ENCODE measurements at regions not wholly inside any gene's neighbourhood (a gene's known extent, or its start where the extent isn't known, plus 50 kb on each side); places are given as distances from the start of the nearest gene placed in this dataset.

- 82% methylated on average over 3 of the region's 3 CpGs for WGBS (ENCODE audit: low lambda C conversion rate)
- Histone ChIP-seq H4K20me1 (ENCODE audit: insufficient read depth) (no peaks in the 10 kb centered on the region), H3K4me1 (ENCODE audit: control insufficient read depth in 1 of 2, insufficient read depth in 2 of 2, low read depth in 1 of 2, low read length in 1 of 2) (peaks cover 3 to 7% of the 10 kb centered on the region in 2 experiments; a peak in 3 of 4 replicates), H3K27ac (ENCODE audit: low read depth in 2 of 2, low read length in 1 of 2) (no peak overlapping the region), H3K9me3 (no peaks in the 10 kb centered on the region), H3K36me3 (replicated peaks in 1 of 2; ENCODE audit: control insufficient read depth in 1 of 2, insufficient read depth in 2 of 2, low read length in 1 of 2) (no peaks in the 10 kb centered on the region), H3K4me2 (no peak overlapping the region), H3K79me2 (ENCODE audit: insufficient read depth) (no peaks in the 10 kb centered on the region), H3K9me2 (no peaks in the 10 kb centered on the region), H3F3A (replicated peaks; ENCODE audit: insufficient read depth) (peaks cover 35% of the 10 kb centered on the region), H2AFZ (ENCODE audit: low read depth) (no peak overlapping the region), H3K27me3 (ENCODE audit: insufficient read depth) (no peaks in the 10 kb centered on the region), H3K9ac (no peak overlapping the region), H3K4me3 (ENCODE audit: low read depth in 2 of 2, low read length in 1 of 2) (no peak overlapping the region)
- DNase-seq: no peak
- CTCF ChIA-PET: interaction anchor here (0.6 to 1.3 kb wide), 2 partner anchors 15 to 97 kb away, joined by 3 to 6 read pairs; no protein-coding TSS in a partner anchor
- TF ChIP-seq CHD2 (IDR thresholded peaks at IDR 0.05; ENCODE audit: low read length, partially characterized antibody): no peak
- no peak for TF ChIP-seq SIN3A (IDR thresholded peaks at IDR 0.05; ENCODE audit: borderline replicate concordance, low read depth, low read length)
- TF ChIP-seq RAD21 (IDR thresholded peaks at IDR 0.05; ENCODE audit: low read length): no peak
- no peak for TF ChIP-seq ZBTB33 (IDR thresholded peaks at IDR 0.05; ENCODE audit: borderline replicate concordance, low read depth)
- TF ChIP-seq TEAD4 (IDR thresholded peaks at IDR 0.05; ENCODE audit: borderline replicate concordance, insufficient read depth): no peak
- no peak for TF ChIP-seq FOXJ3 (CRISPR knock-in tag; IDR thresholded peaks at IDR 0.05)
- no peak for TF ChIP-seq ELF1 (IDR thresholded peaks at IDR 0.05)
- no peak for TF ChIP-seq SMC3 (IDR thresholded peaks at IDR 0.05; ENCODE audit: low read depth, low read length)
- no peak for TF ChIP-seq MEF2A (IDR thresholded peaks at IDR 0.05; ENCODE audit: borderline replicate concordance, low read depth)
- no peak for TF ChIP-seq YY1 (IDR thresholded peaks at IDR 0.05; ENCODE audit: low read depth)
- no peak for TF ChIP-seq PBX3 (IDR thresholded peaks at IDR 0.05)
- POLR2A ChIA-PET: no interaction called here
These were observed 219.0 kb upstream of the CD96 start for GRCh38 chr3:111323019-111323418.

- Histone ChIP-seq H3K27me3 (ENCODE audit: insufficient read depth) (no peaks in the 10 kb centered on the region), H3K36me3 (replicated peaks in 1 of 2; ENCODE audit: control insufficient read depth in 1 of 2, insufficient read depth in 2 of 2, low read length in 1 of 2) (no peaks in the 10 kb centered on the region), H3K9ac (no peak overlapping the region), H3K9me3 (no peaks in the 10 kb centered on the region), H3K4me2 (no peak overlapping the region), H3K4me1 (ENCODE audit: control insufficient read depth in 1 of 2, insufficient read depth in 2 of 2, low read depth in 1 of 2, low read length in 1 of 2) (peaks cover 3 to 7% of the 10 kb centered on the region in 2 experiments; a peak in 3 of 4 replicates), H3K4me3 (ENCODE audit: low read depth in 2 of 2, low read length in 1 of 2) (no peak overlapping the region), H3K9me2 (no peaks in the 10 kb centered on the region), H3K79me2 (ENCODE audit: insufficient read depth) (no peaks in the 10 kb centered on the region), H3F3A (replicated peaks; ENCODE audit: insufficient read depth) (peaks cover 35% of the 10 kb centered on the region), H2AFZ (ENCODE audit: low read depth) (no peak overlapping the region), H3K27ac (ENCODE audit: low read depth in 2 of 2, low read length in 1 of 2) (no peak overlapping the region), H4K20me1 (ENCODE audit: insufficient read depth) (no peaks in the 10 kb centered on the region)
- WGBS (ENCODE audit: low lambda C conversion rate): 86% methylated on average over 2 of the region's 2 CpGs
- TF ChIP-seq JUND (IDR thresholded peaks at IDR 0.05): no peak
- TF ChIP-seq MAX (IDR thresholded peaks at IDR 0.05; ENCODE audit: low read depth): no peak
- ChIA-PET POLR2A (no interaction called here), CTCF (no interaction called here)
- no peak for DNase-seq
These were observed 217.8 kb upstream of the CD96 start for GRCh38 chr3:111324151-111324550.
